NCI-H226 (cell line): ENCODE measurements at regions not wholly inside any gene's neighbourhood (a gene's known extent, or its start where the extent isn't known, plus 50 kb on each side); places are given as distances from the start of the nearest gene placed in this dataset.

Experiments
- DNase-seq: peaks from one replicate; pipeline ENCODE4 v3.0.0-alpha.2; 2015

DNA sequence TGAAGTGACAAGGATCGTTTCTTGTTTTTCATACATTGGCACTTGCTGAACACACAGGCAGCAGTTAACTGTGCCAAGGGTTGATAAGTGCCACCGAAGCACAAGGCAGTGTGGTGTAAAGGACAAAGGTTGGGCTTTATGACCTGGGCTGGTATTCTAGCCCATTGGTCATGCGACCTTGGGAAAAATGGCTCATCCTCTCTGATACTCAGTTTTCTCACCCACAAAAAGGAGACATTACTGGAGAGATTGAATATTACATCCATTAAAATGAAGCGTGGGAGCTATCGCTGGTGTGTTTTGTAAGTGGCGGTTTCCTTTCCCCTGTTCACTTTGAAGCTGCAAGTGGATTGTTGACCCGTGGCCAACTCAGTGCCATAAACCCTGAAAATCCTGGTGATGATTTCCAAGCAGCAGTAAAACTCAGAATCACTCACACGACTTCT, 216.9 kb downstream of the HAPSTR1 start:
- DNase-seq = no peak

- no peak for DNase-seq
Measured at GRCh38 chr16:9308850-9309249, 217.4 kb downstream of the HAPSTR1 start.

- DNase-seq = no peak
Measured at GRCh38 chr16:9309844-9310243, 218.4 kb downstream of the HAPSTR1 start.

DNA sequence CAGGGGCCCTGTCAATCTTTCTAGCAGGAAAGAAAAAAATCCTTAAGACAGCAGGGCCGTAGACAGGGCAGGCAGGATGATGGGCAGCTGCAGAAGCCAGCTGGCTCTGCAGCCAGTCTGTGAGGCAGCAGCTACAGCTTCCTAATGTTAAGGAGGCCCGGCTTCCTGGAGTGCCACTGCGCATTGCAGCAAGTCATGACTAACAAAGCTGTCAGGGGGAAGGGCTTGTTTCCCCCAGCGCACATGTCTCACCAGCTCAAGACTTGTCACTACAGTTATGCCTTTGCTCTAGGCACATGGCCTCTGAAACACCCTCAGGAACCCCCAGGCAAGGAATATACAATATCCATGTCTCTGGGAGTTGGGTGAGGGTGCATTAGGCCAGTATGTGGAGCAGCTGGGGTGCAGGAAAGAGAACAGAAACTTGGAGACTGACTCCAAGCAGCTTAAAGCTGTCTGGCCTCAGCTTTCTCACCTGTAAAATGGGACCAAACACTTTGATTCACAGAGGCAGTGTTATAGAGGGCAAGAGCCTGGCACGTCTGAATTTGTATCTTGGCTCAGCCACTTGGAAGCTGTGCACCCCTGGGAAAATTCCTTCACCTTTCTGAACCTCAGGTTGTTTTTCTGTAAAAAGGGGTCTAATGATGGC, 220.0 kb downstream of the HAPSTR1 start:
- no peak for DNase-seq

DNA sequence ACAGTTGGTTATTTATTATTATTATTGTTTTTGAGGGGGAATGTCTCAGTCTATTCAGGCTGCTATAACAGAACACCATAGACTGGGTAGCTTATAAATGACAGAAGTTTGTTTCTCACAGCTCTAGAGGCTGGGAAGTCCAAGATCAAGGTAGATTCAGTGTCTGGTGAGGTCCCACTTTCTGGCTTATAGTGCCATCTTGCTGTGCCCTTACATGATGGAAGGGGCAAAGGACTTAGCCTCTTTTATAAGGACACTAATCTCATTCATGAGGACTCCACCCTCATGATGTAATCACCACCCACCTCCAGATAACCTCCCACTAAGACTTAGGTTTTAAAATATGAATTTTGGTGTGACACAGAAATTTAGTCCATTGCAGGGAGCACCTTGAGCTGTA, 224.6 kb downstream of the HAPSTR1 start:
- no peak for DNase-seq

GRCh38 chr16:9316615-9317014, 225.2 kb downstream of the HAPSTR1 start:
- DNase-seq = no peak

GRCh38 chr16:9318764-9319163, 227.3 kb downstream of the HAPSTR1 start:
- no peak for DNase-seq

DNA sequence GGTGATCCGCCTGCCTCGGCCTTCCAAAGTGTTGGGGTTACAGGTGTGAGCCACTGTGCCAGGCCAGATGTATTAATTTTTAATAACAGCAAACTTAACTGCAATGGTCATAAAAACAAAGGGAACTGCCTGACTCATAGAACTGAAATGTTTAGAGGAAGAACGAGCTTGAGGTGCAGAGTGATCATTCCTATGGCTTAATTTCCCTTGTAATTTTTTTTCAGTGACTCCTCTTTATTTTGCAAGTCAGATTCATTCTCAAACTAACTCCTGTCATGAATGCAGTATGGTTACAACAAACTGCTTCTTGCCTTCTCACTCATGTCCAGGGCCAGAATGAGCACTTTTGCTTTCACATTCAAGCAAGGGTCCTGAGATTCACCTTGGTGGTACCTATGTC, 231.3 kb downstream of the HAPSTR1 start:
- DNase-seq = no peak

DNA sequence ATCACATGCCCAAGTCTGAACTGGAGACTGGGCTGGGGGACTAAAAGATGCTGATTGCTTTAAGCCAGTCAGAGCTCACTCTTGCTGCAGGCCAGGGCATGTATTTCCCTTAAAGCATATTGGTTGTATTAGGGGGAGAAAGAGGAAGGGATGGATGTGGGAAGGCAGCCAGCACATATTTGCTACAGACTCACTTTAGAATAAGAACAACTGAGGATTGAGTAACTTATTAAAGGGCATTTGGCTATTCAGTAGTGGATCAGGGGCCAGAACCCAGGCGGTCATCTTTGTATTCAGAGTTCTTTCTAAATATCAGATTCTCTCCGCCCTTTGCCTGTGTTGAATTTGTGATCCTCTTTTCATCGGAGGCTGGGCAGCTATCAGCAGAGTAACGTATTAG, 231.7 kb downstream of the HAPSTR1 start:
- DNase-seq = no peak

- DNase-seq = no peak
Measured at GRCh38 chr16:9327253-9327652, 235.8 kb downstream of the HAPSTR1 start.

DNA sequence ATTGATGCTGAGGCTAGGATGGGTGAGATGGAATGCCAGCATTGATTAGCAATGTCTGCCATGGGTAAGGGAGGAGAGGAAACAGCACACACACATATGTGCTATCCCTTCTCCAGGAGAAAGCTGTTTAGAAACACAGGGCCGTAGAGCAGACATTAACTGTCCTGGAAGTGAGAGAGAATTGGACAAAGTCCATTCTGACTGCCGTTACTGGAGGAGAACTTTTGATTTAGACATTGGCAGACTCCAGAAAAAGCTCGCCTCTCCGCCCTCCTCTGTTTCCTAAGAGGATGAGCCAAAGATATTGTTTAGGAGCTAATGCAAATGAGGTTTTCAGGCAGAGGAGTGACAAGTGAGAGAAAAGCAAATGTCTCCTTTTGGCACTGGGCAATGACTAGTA, 237.0 kb downstream of the HAPSTR1 start:
- no peak for DNase-seq

DNA sequence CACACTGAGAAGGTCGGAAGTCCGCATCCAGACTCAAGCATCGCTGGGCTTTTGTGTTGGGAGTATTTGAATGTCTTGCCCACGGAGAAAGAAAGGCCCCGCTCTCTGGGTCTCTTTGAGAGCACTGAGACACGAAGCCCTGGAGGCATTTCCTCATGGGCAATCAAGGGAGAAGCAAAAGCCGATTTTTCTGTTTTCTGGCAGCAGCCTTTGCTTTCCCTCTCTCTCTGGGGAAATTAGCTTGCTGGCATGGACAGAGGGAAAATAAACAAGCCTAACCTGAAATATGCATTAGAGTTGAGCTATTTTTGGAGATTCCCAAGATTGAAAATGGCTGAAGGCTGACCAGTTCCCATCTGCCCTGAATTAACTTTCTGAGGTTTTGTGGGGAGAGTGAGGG, 238.7 kb downstream of the HAPSTR1 start:
- DNase-seq = no peak

DNA sequence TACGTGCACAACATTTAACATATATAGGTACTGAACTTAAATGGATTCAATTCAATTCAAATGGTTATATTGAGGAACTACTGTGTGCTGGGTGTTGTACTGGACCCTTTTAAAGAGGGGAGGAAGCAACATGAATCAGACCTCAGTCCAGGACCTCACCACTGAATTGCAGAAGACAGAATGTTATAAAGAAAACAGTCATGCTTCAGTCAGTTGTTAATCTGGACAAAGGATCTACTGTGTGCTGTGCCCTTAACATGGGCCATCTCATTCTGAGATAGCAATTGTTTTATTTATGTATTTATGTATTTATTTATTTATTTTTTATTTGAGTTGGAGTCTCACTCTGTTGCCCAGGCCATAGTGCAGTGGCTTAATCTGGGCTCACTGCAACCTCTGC, 240.1 kb downstream of the HAPSTR1 start:
- DNase-seq = no peak

DNA sequence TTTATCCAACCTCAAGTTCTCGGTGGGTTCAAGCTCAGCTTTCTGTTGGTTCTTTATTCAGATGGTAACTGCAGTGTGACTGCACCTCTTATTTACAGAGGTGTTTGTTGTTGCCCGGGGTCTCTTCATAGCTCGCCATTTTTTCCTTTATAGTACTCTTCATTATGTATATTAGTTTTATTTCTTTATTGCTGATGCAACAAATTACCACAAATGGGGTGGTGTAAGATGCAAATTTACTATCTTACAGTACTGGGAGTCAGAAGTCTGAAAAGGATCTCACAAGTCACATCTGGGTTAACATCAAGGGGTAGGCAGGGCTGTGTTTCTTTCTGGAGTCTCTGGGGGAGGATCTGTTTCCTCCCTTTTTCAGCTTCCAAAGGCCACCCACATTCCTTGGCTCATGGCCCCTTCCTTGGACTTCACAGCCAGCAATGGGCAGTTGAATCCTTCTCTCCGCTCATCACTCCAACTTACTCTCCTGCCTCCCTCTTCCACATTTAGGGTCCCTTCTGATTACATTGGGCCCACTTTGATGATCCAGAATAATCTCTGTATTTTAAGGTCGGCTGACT, 241.2 kb downstream of the HAPSTR1 start:
- DNase-seq = no peak

DNA sequence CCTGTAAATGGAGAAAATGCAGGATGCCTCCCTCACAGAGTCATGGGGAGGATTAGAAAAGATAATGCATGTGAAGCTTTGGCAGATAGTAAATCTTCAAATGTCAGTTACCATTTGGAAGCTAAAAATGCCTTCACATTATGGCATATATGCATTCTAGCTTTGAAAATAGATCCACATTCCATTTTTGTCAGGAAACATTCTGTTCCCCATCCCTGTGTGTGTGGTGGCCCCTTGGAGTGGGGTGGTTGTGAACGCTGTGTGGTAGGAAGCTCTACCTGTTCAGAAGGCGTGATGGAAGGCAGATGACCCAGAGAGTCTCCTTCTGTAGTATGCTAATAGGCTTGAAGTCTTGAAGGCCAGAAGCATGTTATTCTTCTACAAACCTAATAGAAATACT, 242.0 kb downstream of the HAPSTR1 start:
- DNase-seq = no peak

DNA sequence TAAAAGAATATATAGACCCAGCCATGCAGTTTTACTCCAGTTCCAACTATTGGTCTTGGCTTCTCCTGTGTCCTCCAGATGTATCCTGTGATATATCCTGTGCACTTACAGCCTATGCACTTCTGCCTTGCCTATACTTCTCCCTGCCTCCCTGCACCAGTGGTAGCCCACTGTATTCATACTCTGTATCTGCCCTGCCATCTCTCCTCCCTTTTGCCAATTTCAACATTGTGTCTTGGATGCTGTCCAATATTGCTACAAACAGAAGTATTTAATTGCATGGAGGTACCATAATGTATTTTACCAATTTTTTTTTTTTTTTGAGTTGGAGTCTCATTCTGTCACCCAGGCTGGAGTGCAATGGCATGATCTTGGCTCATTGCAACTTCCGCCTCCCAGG, 242.7 kb downstream of the HAPSTR1 start:
- DNase-seq = no peak

DNA sequence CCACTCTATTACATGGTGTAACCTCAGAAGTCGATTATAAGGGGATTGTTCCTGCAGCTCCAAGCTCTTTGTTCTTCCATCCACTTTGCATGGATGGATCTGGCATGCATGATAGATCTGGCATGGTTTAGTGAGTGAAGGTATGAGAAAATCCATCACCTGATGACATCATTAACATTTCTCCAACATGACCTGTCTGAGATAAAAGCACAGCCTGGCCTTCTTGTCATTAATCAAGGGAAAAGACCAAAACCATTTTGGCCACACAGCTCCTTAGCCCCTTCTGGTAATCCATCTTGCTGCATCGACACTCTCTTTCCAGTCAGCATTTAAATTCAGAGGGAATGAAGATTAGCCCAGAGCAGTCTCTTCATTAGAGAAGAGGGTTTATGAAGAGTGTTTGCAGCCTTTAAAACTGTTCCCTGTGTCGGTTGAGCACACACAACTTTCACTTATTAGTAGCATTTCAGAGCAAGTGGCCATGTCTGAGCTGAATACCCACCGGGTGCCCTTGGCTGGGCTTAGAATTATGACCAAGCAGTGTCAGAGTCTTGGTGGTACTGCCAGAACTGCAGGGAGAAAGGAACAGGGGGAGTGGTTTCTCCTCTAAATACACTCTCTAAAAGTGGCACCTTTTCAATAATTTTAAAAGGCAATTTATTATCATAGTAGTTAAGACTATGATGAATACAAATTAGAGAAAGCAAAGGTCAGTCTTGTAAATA, 246.0 kb downstream of the HAPSTR1 start:
- no peak for DNase-seq

DNA sequence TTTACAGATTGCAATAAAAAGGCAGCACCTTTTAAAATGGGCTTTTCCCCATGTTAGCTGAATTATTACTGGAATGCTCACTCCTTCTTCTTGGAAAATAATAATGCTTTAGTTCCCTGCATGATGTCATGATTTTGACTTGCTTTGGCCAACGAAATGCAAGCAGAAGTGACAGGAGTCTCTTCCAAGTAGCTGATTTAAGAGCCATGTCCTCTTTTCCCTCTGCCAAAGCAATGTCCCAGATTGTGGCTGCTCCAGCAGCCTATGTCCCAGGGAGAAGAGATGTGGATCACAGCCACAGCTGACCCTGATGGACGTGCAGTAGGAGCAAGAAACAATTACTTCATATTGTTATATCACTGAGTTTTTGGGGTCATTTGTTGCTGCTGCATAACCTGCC, 246.6 kb downstream of the HAPSTR1 start:
- DNase-seq = no peak

- DNase-seq = no peak
Measured at GRCh38 chr16:9338510-9338909, 247.1 kb downstream of the HAPSTR1 start.

GRCh38 chr16:9340526-9341256, 249.2 kb downstream of the HAPSTR1 start:
- no peak for DNase-seq

DNA sequence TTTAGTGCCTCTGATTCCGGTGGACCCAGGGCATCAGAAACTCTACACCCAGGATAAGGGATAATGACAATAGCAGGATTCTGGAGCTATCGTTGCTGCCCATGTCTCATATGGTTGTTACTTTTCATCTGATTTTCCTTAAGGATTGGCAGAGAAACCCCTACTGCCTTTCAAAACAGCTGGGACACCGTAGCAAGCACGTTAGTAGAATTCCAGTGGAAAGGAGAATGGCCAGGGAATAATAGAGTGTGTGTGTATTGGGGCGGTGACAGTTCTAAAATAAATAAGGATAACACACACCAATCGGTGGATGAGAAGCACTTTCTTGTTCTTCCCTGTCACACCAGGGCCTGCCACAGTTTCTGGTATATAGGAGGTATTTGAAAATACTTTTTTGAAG, 251.8 kb downstream of the HAPSTR1 start:
- no peak for DNase-seq

DNA sequence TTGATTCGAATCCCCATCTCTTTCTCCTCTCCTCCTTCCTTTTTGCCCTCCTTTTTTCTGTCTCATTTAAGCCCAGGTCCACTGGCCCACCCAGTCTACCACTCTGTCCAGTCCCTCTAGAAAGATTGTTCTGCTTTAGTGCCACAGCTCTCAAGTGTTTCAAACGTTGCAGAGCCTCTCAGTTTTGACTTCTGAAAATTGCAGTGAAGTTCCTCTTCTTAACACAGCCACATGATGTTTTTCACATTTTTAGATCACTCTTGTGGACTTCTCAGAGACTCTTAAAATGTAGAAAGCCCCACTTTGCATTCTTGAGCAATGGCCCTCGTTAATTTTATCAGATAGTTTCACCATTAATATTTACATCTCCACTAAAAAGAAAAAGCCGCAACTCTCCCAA, 253.1 kb downstream of the HAPSTR1 start:
- DNase-seq = no peak

GRCh38 chr16:9345046-9345445, 253.6 kb downstream of the HAPSTR1 start:
- no peak for DNase-seq

DNA sequence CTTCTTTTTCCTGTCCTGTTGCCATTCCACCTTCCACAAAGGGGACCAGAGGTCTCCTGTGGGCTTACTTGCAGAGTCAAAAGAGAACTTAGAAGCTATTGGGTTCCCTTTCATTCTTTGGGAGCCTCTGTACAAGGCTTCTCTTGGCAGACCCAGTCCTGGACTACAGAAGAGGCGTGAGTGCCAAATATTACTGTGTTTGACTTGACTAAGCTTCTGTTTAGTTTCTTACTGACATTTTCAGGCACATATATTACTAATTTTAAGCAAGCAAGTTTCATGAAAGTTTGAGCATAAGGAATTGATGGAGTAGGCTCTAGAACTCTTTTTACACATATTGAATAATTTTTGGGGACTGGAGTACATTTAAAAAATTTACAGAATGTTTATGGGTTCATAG, 254.4 kb downstream of the HAPSTR1 start:
- no peak for DNase-seq
